ENCODE measurements at regions not wholly inside any gene's neighbourhood (a gene's known extent, or its start where the extent isn't known, plus 50 kb on each side); places are given as distances from the start of the nearest gene placed in this dataset.

DNA sequence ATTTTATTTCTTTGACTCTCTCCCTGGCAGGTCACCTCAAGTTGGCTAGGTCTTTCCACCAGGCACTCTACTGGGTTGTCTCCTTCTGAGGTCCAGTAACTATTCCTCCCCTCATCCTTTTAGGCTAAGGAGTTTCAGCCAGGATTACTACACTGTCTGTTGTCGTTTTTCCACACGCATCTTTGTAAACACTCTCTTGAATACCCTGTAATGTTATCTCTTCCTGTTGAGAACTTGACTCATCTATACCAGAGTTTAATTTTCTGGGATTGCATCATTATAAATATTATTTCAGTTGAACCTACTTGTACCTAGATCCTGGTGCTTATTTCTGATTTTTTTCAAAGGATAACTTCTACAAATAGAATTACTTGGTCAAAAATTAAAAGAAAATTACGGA is 138.3 kb downstream of the SQOR start:
- TF ChIP-seq, protein P1, sequence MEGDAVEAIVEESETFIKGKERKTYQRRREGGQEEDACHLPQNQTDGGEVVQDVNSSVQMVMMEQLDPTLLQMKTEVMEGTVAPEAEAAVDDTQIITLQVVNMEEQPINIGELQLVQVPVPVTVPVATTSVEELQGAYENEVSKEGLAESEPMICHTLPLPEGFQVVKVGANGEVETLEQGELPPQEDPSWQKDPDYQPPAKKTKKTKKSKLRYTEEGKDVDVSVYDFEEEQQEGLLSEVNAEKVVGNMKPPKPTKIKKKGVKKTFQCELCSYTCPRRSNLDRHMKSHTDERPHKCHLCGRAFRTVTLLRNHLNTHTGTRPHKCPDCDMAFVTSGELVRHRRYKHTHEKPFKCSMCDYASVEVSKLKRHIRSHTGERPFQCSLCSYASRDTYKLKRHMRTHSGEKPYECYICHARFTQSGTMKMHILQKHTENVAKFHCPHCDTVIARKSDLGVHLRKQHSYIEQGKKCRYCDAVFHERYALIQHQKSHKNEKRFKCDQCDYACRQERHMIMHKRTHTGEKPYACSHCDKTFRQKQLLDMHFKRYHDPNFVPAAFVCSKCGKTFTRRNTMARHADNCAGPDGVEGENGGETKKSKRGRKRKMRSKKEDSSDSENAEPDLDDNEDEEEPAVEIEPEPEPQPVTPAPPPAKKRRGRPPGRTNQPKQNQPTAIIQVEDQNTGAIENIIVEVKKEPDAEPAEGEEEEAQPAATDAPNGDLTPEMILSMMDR (IDR thresholded peaks at IDR 0.05; ENCODE audit: low read depth, low read length): no peak
- H3K4me3 ChIP-seq (ENCODE audit: low read depth, low read length): no peak overlapping the region

DNA sequence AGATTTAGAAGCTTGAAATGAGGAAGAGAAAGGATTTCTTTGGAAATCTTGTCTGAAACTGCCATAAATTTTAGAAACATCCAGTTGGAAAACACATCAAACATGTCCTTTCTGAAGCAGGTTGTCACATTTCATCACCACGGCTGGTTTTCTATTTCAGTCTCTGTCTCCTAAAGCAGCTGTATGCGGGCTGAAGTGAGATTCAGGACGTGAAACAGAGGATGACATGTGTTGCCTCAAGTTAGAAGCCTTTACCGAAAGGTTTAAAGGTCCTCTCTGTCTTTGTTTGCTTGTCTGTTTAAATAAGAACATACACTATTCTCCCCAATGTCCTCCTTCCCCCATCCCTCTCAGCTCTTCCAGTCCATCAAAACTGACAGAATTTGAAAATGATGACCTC is 141.9 kb downstream of the SQOR start:
- TF ChIP-seq, protein P1 (IDR thresholded peaks at IDR 0.05; ENCODE audit: low read depth, low read length): no peak
- H3K4me3 ChIP-seq (ENCODE audit: low read depth, low read length): no peak overlapping the region

DNA sequence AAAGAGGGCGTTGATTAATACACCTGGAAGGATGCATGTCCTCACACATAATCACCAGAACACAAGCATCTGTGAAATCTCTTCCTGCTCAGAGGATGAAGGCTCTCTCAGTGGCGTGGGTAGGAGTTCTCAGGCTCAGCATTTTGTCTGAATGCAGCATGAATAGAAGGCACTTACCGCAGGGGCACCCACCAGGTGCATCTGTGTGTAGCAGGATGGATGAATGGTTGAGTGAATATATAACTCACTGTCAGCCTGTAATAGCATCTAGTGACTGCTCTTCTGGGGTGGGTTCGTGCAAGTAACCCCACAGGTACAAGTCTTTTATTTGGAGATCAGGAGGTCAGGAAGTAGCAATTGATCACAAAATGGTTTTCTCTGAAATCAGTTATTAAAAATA is 143.0 kb downstream of the SQOR start:
- TF ChIP-seq, protein P1 (IDR thresholded peaks at IDR 0.05; ENCODE audit: low read depth, low read length): no peak

DNA sequence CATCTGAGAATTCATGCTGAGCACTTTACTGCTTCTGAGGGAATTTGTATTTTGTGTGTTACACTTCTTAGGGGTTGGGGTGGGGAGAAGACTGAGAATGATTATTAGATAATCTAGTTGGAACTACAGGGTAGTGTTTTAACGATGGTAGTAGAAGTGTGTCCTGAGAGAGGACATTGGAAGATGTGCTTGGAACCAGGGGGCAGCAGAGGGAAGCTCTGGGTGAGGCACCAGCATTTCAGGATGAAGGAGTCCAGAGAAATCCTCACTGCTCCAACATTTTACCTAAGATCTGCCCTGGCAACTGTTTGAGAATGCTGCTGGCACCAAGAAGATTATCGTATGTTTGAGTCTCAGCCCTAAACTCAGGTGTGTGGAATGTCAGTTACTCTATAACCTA is 145.5 kb downstream of the SQOR start:
- TF ChIP-seq, protein P1 (IDR thresholded peaks at IDR 0.05; ENCODE audit: low read depth, low read length): no peak
- no peak overlapping the region for H3K4me3 ChIP-seq (ENCODE audit: low read depth, low read length)

More for the DNA sequence above, 143.0 kb downstream of the SQOR start:
- H3K4me3 ChIP-seq (ENCODE audit: low read depth, low read length): no peak overlapping the region

DNA sequence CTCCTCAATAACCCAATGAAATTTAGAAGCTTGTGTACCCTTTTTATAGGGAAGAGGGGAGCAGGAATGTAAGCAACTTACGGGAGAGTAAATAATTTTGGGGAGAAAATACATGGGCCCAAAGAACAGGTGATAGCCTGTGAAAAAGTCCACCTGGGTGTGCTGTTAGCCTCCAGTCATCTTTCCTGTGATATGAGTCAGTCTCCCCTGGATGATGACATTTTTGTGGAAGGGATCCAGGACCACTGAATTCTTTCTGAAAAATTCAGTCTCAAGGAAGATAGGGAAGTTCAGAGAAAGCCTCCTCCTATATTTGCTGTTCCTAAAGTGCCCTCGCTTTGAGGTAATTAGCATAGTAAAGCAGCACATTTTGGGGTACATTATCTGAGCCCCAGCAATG is 149.8 kb downstream of the SQOR start:
- H3K4me3 ChIP-seq (ENCODE audit: low read depth, low read length): no peak overlapping the region
- TF ChIP-seq, protein P1 (IDR thresholded peaks at IDR 0.05; ENCODE audit: low read depth, low read length): no peak

DNA sequence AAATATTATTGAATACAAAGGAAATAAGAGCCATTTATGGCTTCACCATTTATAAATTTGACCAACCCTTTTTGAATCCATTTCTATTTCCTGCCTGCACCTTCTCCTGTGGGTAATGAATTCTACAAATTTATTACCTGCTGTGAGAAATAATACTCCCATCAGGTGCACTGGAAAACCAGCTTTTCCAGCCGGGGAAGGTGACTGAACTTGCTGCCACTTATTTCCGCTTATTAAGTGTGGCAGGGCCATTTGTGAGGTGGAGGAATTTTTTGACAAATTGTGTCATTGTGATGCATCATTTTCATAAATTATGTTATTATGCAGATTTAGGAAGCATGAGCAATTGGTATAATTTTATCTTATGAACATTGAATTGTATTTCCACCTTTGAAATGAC is 151.1 kb downstream of the SQOR start:
- TF ChIP-seq, protein P1 (IDR thresholded peaks at IDR 0.05; ENCODE audit: low read depth, low read length): no peak
- H3K4me3 ChIP-seq (ENCODE audit: low read depth, low read length): no peak overlapping the region

DNA sequence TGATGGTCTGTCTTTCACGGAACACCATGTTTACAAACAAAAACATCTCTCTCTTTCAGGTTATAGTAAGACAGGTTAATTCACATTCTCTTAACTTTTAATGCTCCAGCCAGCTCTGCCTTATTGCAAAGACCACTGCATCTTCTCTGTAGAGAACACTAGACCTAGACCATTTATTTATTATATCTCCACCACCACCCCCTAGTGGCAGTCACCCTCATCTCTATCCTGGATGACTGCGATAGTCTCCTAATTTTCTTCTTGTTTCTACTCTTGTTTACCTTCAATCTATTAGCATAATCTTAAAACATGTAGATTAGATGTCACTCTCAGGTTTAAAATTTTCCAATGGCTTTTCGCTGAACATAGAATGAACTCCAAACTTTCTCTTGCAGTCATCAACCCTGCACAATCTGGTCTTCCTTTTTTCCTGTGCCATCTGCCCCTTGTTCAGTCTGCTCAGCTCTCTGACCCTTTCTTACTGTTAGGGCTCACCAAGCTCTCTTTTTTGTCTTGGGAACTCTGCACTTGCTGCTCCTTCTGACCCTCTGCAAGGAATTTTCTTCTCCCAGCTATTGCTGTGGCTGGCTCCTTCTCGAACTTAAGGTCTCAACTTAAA is 155.6 kb downstream of the SQOR start:
- TF ChIP-seq, protein P1 (IDR thresholded peaks at IDR 0.05; ENCODE audit: low read depth, low read length): 0 out of 2 replicates have a peak, but pooled peaks have one; percentile 4
- H3K4me3 ChIP-seq (ENCODE audit: low read depth, low read length): no peak overlapping the region

Data from WI38 (cell line).